IMR-90 (cell line): ENCODE measurements at regions not wholly inside any gene's neighbourhood (a gene's known extent, or its start where the extent isn't known, plus 50 kb on each side); places are given as distances from the start of the nearest gene placed in this dataset.

Experiments used
- ATAC-seq: fragments of 200-7000 bp; cut with Tn5 transposase; 2 replicates; pipeline ENCODE4 v1.9.1; 2020; ENCODE audit warnings: low read depth, mild to moderate bottlenecking, moderate library complexity
- BruUV-seq: library from RNA; stranded (reverse); fragments of 400-500 nt; replicated peaks from 2 replicates; lab custom pipeline; 2021; lab: Mats Ljungman, UMichigan
- CTCF ChIA-PET: fragments of 300-600 bp; formaldehyde crosslinking; extraction: SDS; loops from one replicate; lab custom pipeline; 2021; ENCODE audit warnings: antibody characterized with exemption; lab: Yijun Ruan, JAX
- POLR2A ChIA-PET: fragments of 300-600 bp; sonication (Branson Sonifier 250); formaldehyde crosslinking; loops from one replicate; lab custom pipeline; 2022; ENCODE audit warnings: antibody characterized with exemption; ENCODE audit not compliant: unreplicated experiment; lab: Charles Lee
- DNase-seq: peaks from one replicate; pipeline ENCODE4 v3.0.0; 2013
- H2AFZ ChIP-seq: replicated peaks from 2 replicates; pipeline ENCODE3; 2013; ENCODE audit warnings: low read length, mild to moderate bottlenecking; ENCODE audit not compliant: poor library complexity
- H2AK5ac ChIP-seq: 2 replicates; pipeline ENCODE4 v1.6.1; 2013; ENCODE audit warnings: low read depth, low read length, inconsistent platforms
- H2AK9ac ChIP-seq: replicated peaks from 2 replicates; pipeline ENCODE3; 2013; ENCODE audit warnings: mild to moderate bottlenecking, low read depth, low read length, moderate library complexity; ENCODE audit not compliant: poor library complexity
- H2BK120ac ChIP-seq: 2 replicates; pipeline ENCODE4 v1.6.1; 2013; ENCODE audit warnings: low read depth, low read length, inconsistent platforms
- H2BK15ac ChIP-seq: 3 replicates; pipeline ENCODE4 v1.6.1; 2013; ENCODE audit warnings: low read depth, low read length, inconsistent platforms
- H2BK20ac ChIP-seq: 2 replicates; pipeline ENCODE4 v1.6.1; 2013; ENCODE audit warnings: low read depth, mild to moderate bottlenecking, inconsistent platforms, low read length, moderate library complexity
- H2BK5ac ChIP-seq: 2 replicates; pipeline ENCODE4 v1.6.1; 2013; ENCODE audit warnings: mild to moderate bottlenecking, low read depth, low read length, inconsistent platforms; ENCODE audit not compliant: poor library complexity, severe bottlenecking
- H3K14ac ChIP-seq: replicated peaks from 2 replicates; pipeline ENCODE4 v1.6.1; 2013; ENCODE audit warnings: low read depth, low read length, inconsistent platforms
- H3K18ac ChIP-seq: 2 replicates; pipeline ENCODE4 v1.6.1; 2013; ENCODE audit warnings: low read depth, low read length, control low read depth
- H3K23ac ChIP-seq: 2 replicates; pipeline ENCODE4 v1.6.1; 2013; ENCODE audit warnings: low read depth, low read length, inconsistent platforms
- H3K27ac ChIP-seq: 2 replicates; pipeline ENCODE4 v1.5.1; 2013; ENCODE audit warnings: mild to moderate bottlenecking, control low read depth, low read length; ENCODE audit not compliant: insufficient read depth
- H3K27me3 ChIP-seq: 2 replicates; pipeline ENCODE4 v1.6.1; 2013; ENCODE audit warnings: low read length; ENCODE audit not compliant: control insufficient read depth, insufficient read depth
- H3K36me3 ChIP-seq: 2 replicates; pipeline ENCODE4 v1.6.1; 2013; ENCODE audit warnings: low read length, mixed read lengths; ENCODE audit not compliant: control insufficient read depth, insufficient read depth
- H3K4ac ChIP-seq: 2 replicates; pipeline ENCODE4 v1.6.1; 2013; ENCODE audit warnings: low read depth, low read length, inconsistent platforms
- H3K4me1 ChIP-seq: 2 replicates; pipeline ENCODE4 v1.6.1; 2013; ENCODE audit warnings: low read length, mixed read lengths; ENCODE audit not compliant: control insufficient read depth, insufficient read depth
- H3K4me2 ChIP-seq: 2 replicates; pipeline ENCODE4 v1.6.1; 2013; ENCODE audit warnings: low read depth, mild to moderate bottlenecking, control low read depth, low read length, moderate library complexity
- H3K4me3 ChIP-seq: 2 replicates; pipeline ENCODE4 v1.5.1; 2013; ENCODE audit warnings: low read depth, mild to moderate bottlenecking, control low read depth, low read length, moderate library complexity; ENCODE audit not compliant: insufficient read depth
- H3K56ac ChIP-seq: 2 replicates; pipeline ENCODE4 v1.6.1; 2013; ENCODE audit warnings: low read length, inconsistent platforms; ENCODE audit not compliant: insufficient read depth; ENCODE audit errors: extremely low read depth
- H3K79me1 ChIP-seq, 2 experiments: 2 replicates each; pipeline ENCODE4 v1.6.1; 2013; ENCODE audit warnings: low read length in 2 of 2, inconsistent platforms in 1 of 2, low read depth in 1 of 2
- H3K9ac ChIP-seq: 2 replicates; pipeline ENCODE4 v1.6.1; 2013; ENCODE audit warnings: low read depth, low read length, control low read depth
- H3K9me1 ChIP-seq: 2 replicates; pipeline ENCODE4 v1.6.1; 2013; ENCODE audit warnings: low read length, inconsistent platforms; ENCODE audit not compliant: insufficient read depth
- H3K9me3 ChIP-seq: 2 replicates; pipeline ENCODE4 v1.6.1; 2013; ENCODE audit warnings: low read length; ENCODE audit not compliant: control insufficient read depth, insufficient read depth
- H4K20me1 ChIP-seq: 2 replicates; pipeline ENCODE4 v1.6.1; 2013; ENCODE audit warnings: low read length, inconsistent platforms; ENCODE audit not compliant: insufficient read depth
- H4K5ac ChIP-seq: 2 replicates; pipeline ENCODE4 v1.6.1; 2013; ENCODE audit warnings: mild to moderate bottlenecking, low read depth, low read length, control low read depth
- H4K8ac ChIP-seq, 2 experiments: 2 replicates each; pipeline ENCODE4 v1.6.1; 2013; ENCODE audit warnings: low read depth in 2 of 2, low read length in 2 of 2, control low read depth in 1 of 2, inconsistent platforms in 1 of 2
- H4K91ac ChIP-seq: 2 replicates; pipeline ENCODE4 v1.6.1; 2013; ENCODE audit warnings: low read depth, low read length, inconsistent platforms; ENCODE audit not compliant: insufficient read depth
- CEBPB ChIP-seq: IDR thresholded peaks from 2 replicates; pipeline ENCODE4 v1.6.1; 2012; ENCODE audit warnings: low read depth, low read length, improper control_type of control experiment
- RAD21 ChIP-seq: IDR thresholded peaks from 2 replicates; pipeline ENCODE4 v1.6.1; 2012; ENCODE audit warnings: low read length, improper control_type of control experiment
- RFX5 ChIP-seq: IDR thresholded peaks from 2 replicates; pipeline ENCODE4 v1.8.0; 2012; ENCODE audit warnings: low read depth, mild to moderate bottlenecking, low read length, moderate library complexity
- WGBS, 2 experiments: methylation state at CpG; one replicate each; pipeline versions ENCODE4 v1.1.5 to v1.1.7; 2013; ENCODE audit warnings: missing lambda C conversion rate in 2 of 2; ENCODE audit not compliant: insufficient read length in 1 of 2; ENCODE audit errors: extremely low coverage in 2 of 2; 5-methylcytosine and 5-hydroxymethylcytosine counted together
- dilution Hi-C: fragments of 300-500 bp; cut with HindIII; formaldehyde crosslinking; loops from one replicate; pipeline ENCODE4 v1.14.3; 2018; ENCODE audit warnings: low sequenced_read_pairs; ENCODE audit not compliant: unreplicated experiment
- in situ Hi-C: fragments of 300-500 bp; cut with MboI; formaldehyde crosslinking; loops from 3 replicates; pipeline ENCODE4 v1.14.3; 2019; ENCODE audit warnings: low sequenced_read_pairs, inconsistent platforms, mixed read lengths
- intact Hi-C: fragments of 100-400 bp; cut with micrococcal nuclease; formaldehyde crosslinking; loops from 2 replicates; pipeline ENCODE4 v1.10.0; 2022

- Histone ChIP-seq H3K27me3 (no peaks in the 10 kb centered on the region), H3K4me2 (no peak overlapping the region), H3K18ac (no peak overlapping the region), H3K9me3 (no peaks in the 10 kb centered on the region), H2BK15ac (no peak overlapping the region), H3K56ac (no peak overlapping the region), H3K23ac (no peak overlapping the region), H4K20me1 (no peaks in the 10 kb centered on the region), H3K79me1 (no peaks in the 10 kb centered on the region), H3K27ac (no peak overlapping the region), H2BK5ac (no peak overlapping the region), H3K9ac (no peak overlapping the region), H2BK20ac (no peak overlapping the region), H3K4ac (no peak overlapping the region), H4K8ac (no peak overlapping the region), H3K4me1 (0 out of 2 replicates have a peak, but pooled peaks cover 3% of the 10 kb centered on the region), H2AK5ac (no peak overlapping the region), H2AK9ac (no peak overlapping the region), H3K9me1 (0 out of 2 replicates have a peak, but pooled peaks cover under 1% of the 10 kb centered on the region), H4K91ac (no peak overlapping the region), H4K5ac (no peak overlapping the region), H2AFZ (no peak overlapping the region), H3K14ac (no peak overlapping the region), H3K36me3 (no peaks in the 10 kb centered on the region), H2BK120ac (no peak overlapping the region), H3K4me3 (no peak overlapping the region)
- ATAC-seq: no peak
- no TSS peak for BruUV-seq
- intact Hi-C loops (no loop called here), in situ Hi-C loops (no loop called here), dilution Hi-C loops (no loop called here)
- no peak for DNase-seq
- POLR2A ChIA-PET: no interaction called here
- CTCF ChIA-PET: no interaction called here
- no peak for TF ChIP-seq RFX5
- TF ChIP-seq CEBPB: no peak
- TF ChIP-seq RAD21: no peak
- no CpG with 5 or more reads among the region's 2 CpGs for WGBS, 2 experiments
Observed at GRCh38 chr4:140315970-140316369, 57.5 kb upstream of the SCOC start.
